ENCODE measurements at regions not wholly inside any gene's neighbourhood (a gene's known extent, or its start where the extent isn't known, plus 50 kb on each side); places are given as distances from the start of the nearest gene placed in this dataset.
"Not testable (repeated sequence)": the region's sequence is repeated elsewhere in the genome, so short reads cannot be mapped to it uniquely, and the experiment has no call there.

- H3K36me3 ChIP-seq: no peaks in the 10 kb centered on the region
- peaks cover 0 to 12% (median 0%) of the 10 kb centered on the region in 3 donors for H3K9me3 ChIP-seq
- H3K27ac ChIP-seq: no peak overlapping the region
- in situ Hi-C loops (cut with MboI; ENCODE audit: low sequenced_read_pairs in 4 of 4): no loop called here
- ATAC-seq: no peak
- TF ChIP-seq POLR2A (IDR thresholded peaks at IDR 0.05): no peak
- TF ChIP-seq, protein P1, sequence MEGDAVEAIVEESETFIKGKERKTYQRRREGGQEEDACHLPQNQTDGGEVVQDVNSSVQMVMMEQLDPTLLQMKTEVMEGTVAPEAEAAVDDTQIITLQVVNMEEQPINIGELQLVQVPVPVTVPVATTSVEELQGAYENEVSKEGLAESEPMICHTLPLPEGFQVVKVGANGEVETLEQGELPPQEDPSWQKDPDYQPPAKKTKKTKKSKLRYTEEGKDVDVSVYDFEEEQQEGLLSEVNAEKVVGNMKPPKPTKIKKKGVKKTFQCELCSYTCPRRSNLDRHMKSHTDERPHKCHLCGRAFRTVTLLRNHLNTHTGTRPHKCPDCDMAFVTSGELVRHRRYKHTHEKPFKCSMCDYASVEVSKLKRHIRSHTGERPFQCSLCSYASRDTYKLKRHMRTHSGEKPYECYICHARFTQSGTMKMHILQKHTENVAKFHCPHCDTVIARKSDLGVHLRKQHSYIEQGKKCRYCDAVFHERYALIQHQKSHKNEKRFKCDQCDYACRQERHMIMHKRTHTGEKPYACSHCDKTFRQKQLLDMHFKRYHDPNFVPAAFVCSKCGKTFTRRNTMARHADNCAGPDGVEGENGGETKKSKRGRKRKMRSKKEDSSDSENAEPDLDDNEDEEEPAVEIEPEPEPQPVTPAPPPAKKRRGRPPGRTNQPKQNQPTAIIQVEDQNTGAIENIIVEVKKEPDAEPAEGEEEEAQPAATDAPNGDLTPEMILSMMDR (IDR thresholded peaks at IDR 0.05 in 4 of 5, conservative IDR thresholded peaks at IDR 0.05 in 1 of 5): no peak
- no peaks in the 10 kb centered on the region for H3K4me1 ChIP-seq
- no peaks in the 10 kb centered on the region for H3K27me3 ChIP-seq
- no peak overlapping the region for H3K4me3 ChIP-seq
- intact Hi-C loops (cut with DNase I; ENCODE audit: low total_unique reads): loop anchor here (5.0 kb wide), 1 partner anchor 39 kb away; no protein-coding TSS in a partner anchor
- DNase-seq: no peak
These were observed 550.0 kb downstream of the MN1 start for GRCh38 chr22:27251563-27251962.

DNA sequence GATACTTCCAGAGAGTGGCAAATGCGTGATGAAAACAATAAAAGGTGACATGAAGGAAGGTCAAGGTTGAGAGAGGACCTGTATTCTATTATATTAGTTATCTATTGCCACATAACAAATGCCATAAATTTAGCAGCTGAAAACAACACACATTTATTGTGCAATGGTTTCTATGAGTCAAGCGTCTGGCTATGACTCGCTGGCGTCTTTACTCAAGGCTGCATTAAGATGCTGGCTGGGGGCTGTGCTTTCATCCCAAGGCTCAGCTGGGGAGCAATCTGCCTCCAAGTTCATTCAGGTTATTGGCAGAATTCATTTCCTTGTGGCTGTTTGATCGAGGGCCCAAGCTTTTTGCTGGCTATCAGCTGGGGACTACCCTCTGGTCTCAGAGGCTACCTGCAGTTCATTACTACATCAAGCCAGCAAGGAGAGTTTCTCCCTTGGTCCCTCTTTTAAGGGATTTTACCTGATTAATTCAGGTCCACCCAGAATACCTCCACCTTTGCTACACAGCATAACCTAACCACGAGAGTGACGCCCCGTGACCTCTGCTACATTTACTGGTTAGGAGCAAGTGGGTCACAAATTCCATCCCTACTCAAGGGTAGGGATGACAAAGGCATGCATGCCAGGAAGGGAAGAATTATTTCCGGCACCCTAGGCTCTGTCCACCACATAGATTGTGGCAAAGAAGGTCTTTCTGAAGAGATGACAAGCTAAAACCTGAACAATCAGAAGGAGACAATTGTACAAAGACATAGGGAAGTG, 549.1 kb downstream of the MN1 start:
- ATAC-seq (peak in 1 of 2 donors; percentile 58), DNase-seq (peak; percentile 5 to 58)
- intact Hi-C loops (cut with DNase I; ENCODE audit: low total_unique reads): loop anchor here (5.0 kb wide), 1 partner anchor 40 kb away; no protein-coding TSS in a partner anchor
- in situ Hi-C loops (cut with MboI; ENCODE audit: low sequenced_read_pairs in 4 of 4): no loop called here
- no peak overlapping the region for H3K4me3 ChIP-seq
- H3K27me3 ChIP-seq: no peaks in the 10 kb centered on the region
- H3K4me1 ChIP-seq: no peaks in the 10 kb centered on the region
- H3K27ac ChIP-seq: no peak overlapping the region
- no peak for TF ChIP-seq POLR2A (IDR thresholded peaks at IDR 0.05)
- TF ChIP-seq, protein P1 (IDR thresholded peaks at IDR 0.05 in 4 of 5, conservative IDR thresholded peaks at IDR 0.05 in 1 of 5): no peak
- peaks cover 0 to 12% (median 0%) of the 10 kb centered on the region in 3 donors for H3K9me3 ChIP-seq
- H3K36me3 ChIP-seq: no peaks in the 10 kb centered on the region

GRCh38 chr22:27253108-27253902, 548.3 kb downstream of the MN1 start:
- no peak for TF ChIP-seq POLR2A (IDR thresholded peaks at IDR 0.05)
- TF ChIP-seq, protein P1 (IDR thresholded peaks at IDR 0.05 in 4 of 5, conservative IDR thresholded peaks at IDR 0.05 in 1 of 5): no peak
- no peak for DNase-seq
- in situ Hi-C loops (cut with MboI; ENCODE audit: low sequenced_read_pairs in 4 of 4): no loop called here
- no peaks in the 10 kb centered on the region for H3K36me3 ChIP-seq
- H3K9me3 ChIP-seq: peaks cover 0 to 12% (median 0%) of the 10 kb centered on the region in 3 donors
- ATAC-seq: no peak
- H3K4me3 ChIP-seq: no peak overlapping the region
- intact Hi-C loops (cut with DNase I; ENCODE audit: low total_unique reads): loop anchor here (5.0 kb wide), 1 partner anchor 41 kb away; no protein-coding TSS in a partner anchor
- no peaks in the 10 kb centered on the region for H3K4me1 ChIP-seq
- H3K27ac ChIP-seq: no peak overlapping the region
- no peaks in the 10 kb centered on the region for H3K27me3 ChIP-seq

GRCh38 chr22:27254063-27254462, 547.5 kb downstream of the MN1 start:
- H3K27ac ChIP-seq; H3K4me3 ChIP-seq; H3K36me3 ChIP-seq; ATAC-seq; H3K27me3 ChIP-seq; H3K4me1 ChIP-seq; DNase-seq; in situ Hi-C loops (cut with MboI; ENCODE audit: low sequenced_read_pairs in 4 of 4): not testable (repeated sequence)
- H3K9me3 ChIP-seq: peaks cover 0 to 12% (median 0%) of the 10 kb centered on the region in 3 donors
- intact Hi-C loops (cut with DNase I; ENCODE audit: low total_unique reads): loop anchor here (5.0 kb wide), 1 partner anchor 42 kb away; no protein-coding TSS in a partner anchor

DNA sequence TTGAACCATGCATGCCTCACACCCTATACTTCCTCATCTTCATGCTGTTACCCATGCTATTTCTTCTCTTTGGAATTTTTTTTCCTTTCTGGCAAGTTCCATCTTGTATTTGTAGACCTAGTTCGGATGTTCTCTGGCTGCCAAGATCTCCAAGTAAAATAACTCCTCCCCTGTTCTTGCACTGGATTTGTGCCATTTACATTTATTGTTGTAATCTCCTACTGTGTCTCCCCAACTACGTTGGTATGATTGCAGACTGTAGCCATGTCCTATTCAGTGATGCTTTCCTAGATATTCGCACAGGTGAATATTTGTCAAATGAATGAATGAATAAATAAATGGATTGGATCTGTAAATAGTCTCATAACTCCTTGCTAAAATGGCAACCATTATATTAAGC, 546.0 kb downstream of the MN1 start:
- Histone ChIP-seq H3K4me1 (no peaks in the 10 kb centered on the region), H3K4me3 (no peak overlapping the region), H3K27me3 (no peaks in the 10 kb centered on the region), H3K9me3 (peaks cover 0 to 12% (median 0%) of the 10 kb centered on the region in 3 donors), H3K27ac (no peak overlapping the region), H3K36me3 (no peaks in the 10 kb centered on the region)
- DNase-seq: no peak
- intact Hi-C loops (cut with DNase I; ENCODE audit: low total_unique reads) (no loop called here), in situ Hi-C loops (cut with MboI; ENCODE audit: low sequenced_read_pairs in 4 of 4) (no loop called here)
- TF ChIP-seq, protein P1 (IDR thresholded peaks at IDR 0.05 in 4 of 5, conservative IDR thresholded peaks at IDR 0.05 in 1 of 5): no peak
- no peak for TF ChIP-seq POLR2A (IDR thresholded peaks at IDR 0.05)
- ATAC-seq: no peak

All from gastrocnemius medialis (tissue), 4 donors.